ENCODE measurements at regions not wholly inside any gene's neighbourhood (a gene's known extent, or its start where the extent isn't known, plus 50 kb on each side); places are given as distances from the start of the nearest gene placed in this dataset.

DNA sequence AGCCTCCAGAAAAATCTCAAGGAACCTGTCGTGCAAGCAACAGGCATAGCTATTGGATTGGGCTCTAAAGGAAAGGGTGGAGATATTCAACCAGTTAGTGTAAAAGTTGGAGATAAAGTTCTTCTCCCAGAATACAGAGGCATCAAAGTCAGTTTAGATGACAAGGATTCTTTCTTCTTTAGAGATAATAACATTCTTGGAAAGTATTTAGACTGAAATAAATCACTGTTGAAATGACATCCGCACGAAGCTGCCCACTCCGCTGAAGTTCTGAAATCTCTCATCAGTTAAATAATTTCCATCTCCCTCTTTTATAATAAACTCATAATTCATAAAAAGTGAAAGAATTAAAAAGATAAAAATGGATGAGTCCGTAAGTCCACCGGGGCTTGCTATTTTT is 1354.9 kb upstream of the TMEM132C start:
- H3K4me3 ChIP-seq (ENCODE audit: low read depth, low read length): no peak overlapping the region
- DNase-seq (ENCODE audit: low read depth): no peak
- TF ChIP-seq, protein P1, sequence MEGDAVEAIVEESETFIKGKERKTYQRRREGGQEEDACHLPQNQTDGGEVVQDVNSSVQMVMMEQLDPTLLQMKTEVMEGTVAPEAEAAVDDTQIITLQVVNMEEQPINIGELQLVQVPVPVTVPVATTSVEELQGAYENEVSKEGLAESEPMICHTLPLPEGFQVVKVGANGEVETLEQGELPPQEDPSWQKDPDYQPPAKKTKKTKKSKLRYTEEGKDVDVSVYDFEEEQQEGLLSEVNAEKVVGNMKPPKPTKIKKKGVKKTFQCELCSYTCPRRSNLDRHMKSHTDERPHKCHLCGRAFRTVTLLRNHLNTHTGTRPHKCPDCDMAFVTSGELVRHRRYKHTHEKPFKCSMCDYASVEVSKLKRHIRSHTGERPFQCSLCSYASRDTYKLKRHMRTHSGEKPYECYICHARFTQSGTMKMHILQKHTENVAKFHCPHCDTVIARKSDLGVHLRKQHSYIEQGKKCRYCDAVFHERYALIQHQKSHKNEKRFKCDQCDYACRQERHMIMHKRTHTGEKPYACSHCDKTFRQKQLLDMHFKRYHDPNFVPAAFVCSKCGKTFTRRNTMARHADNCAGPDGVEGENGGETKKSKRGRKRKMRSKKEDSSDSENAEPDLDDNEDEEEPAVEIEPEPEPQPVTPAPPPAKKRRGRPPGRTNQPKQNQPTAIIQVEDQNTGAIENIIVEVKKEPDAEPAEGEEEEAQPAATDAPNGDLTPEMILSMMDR (IDR thresholded peaks at IDR 0.05; ENCODE audit: insufficient read depth, low read length): no peak

DNA sequence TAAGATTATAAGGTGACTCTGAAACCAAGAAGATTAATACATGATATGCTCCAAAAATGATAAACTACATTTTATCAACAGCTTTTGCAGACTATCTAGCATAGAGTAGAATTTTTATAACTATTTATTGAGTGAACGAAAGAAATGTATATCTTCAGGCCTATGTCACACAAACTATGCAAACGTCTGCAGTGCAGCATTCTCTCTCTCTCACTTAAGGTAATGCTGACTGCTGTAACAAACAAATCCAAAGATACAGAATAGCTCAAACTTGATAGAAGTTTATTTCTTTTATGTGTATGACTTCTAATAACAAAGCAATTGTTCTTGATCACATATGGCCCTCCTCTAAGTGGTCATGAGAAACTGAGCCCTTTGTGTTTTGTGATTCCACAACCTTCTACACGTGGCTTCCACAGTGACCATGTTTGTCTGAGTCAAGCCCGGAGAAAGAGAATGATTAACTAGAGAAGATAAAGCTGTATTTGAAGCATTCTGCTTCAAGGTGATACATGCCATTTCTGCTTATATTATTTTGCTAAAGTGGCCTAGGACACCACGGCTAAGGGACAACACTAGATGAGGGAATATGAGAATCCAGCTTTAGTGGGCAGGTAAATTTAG is 1352.7 kb upstream of the TMEM132C start:
- H3K4me3 ChIP-seq (ENCODE audit: low read depth, low read length): no peak overlapping the region
- TF ChIP-seq, protein P1 (IDR thresholded peaks at IDR 0.05; ENCODE audit: insufficient read depth, low read length): no peak
- no peak for DNase-seq (ENCODE audit: low read depth)

DNA sequence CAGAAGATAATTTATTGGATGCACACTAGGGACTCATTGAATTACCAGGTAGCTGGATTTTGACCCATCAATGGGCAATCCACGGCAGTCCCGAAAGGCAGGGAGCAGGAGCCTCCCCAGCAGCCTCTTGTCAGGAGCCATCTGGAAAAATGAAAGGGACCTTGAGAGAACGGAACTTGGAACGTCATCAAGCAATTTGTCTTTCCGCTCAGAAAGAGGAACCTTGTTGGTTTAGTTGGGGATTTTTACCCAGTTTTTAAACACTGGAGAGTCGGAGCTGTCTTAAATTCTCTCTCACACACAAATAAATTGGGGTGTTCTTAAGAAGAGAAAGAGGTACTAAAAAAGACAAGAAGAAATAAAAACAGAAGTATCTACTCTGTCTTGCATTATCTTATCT is 1351.7 kb upstream of the TMEM132C start:
- no peak for DNase-seq (ENCODE audit: low read depth)
- TF ChIP-seq, protein P1 (IDR thresholded peaks at IDR 0.05; ENCODE audit: insufficient read depth, low read length): no peak
- no peak overlapping the region for H3K4me3 ChIP-seq (ENCODE audit: low read depth, low read length)

- TF ChIP-seq, protein P1 (IDR thresholded peaks at IDR 0.05; ENCODE audit: insufficient read depth, low read length): no peak
- DNase-seq (ENCODE audit: low read depth): peak; percentile 0
- H3K4me3 ChIP-seq (ENCODE audit: low read depth, low read length): no peak overlapping the region
These were observed 1340.9 kb upstream of the TMEM132C start for GRCh38 chr12:126926023-126926594.

DNA sequence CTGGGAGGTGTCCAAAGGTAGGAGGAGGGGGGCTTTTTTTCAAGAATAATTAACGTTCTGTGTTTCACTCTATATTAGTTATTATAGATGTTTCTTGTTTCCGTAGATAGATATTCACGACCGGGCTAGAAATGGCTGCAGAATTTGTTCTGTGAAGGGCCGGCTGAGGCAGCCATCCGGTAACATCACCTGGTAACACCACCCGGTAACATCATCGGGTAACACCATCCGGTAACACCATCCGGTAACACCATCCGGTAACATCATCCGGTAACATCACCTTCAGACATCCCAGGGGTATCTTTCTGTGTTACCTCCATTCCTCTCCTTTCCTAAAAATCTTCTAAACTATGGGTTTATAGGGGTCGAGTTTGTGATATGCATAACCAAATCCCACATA is 1336.7 kb upstream of the TMEM132C start:
- no peak for DNase-seq (ENCODE audit: low read depth)
- TF ChIP-seq, protein P1 (IDR thresholded peaks at IDR 0.05; ENCODE audit: insufficient read depth, low read length): no peak
- no peak overlapping the region for H3K4me3 ChIP-seq (ENCODE audit: low read depth, low read length)

GRCh38 chr12:126932156-126932555 is 1334.8 kb upstream of the TMEM132C start:
- no peak for DNase-seq (ENCODE audit: low read depth)
- no peak overlapping the region for H3K4me3 ChIP-seq (ENCODE audit: low read depth, low read length)
- TF ChIP-seq, protein P1 (IDR thresholded peaks at IDR 0.05; ENCODE audit: insufficient read depth, low read length): no peak

GRCh38 chr12:126935435-126935834 is 1331.5 kb upstream of the TMEM132C start:
- TF ChIP-seq, protein P1 (IDR thresholded peaks at IDR 0.05; ENCODE audit: insufficient read depth, low read length): no peak
- DNase-seq (ENCODE audit: low read depth): no peak
- no peak overlapping the region for H3K4me3 ChIP-seq (ENCODE audit: low read depth, low read length)

Measured in fibroblast of the aortic adventitia (primary cell).